Nephron progenitor cell (in vitro differentiated cells): ENCODE measurements at regions not wholly inside any gene's neighbourhood (a gene's known extent, or its start where the extent isn't known, plus 50 kb on each side); places are given as distances from the start of the nearest gene placed in this dataset.

Experiments
- DNase-seq: peaks from one replicate; pipeline ENCODE4 v3.0.0; 2021
- H3K27ac Mint-ChIP-seq: 2 replicates; pipeline ENCODE4 v1.8.0; 2021; ENCODE audit warnings: mild to moderate bottlenecking, moderate library complexity, mixed read lengths
- H3K27me3 Mint-ChIP-seq: 2 replicates; pipeline ENCODE4 v1.8.0; 2021; ENCODE audit warnings: mild to moderate bottlenecking, low read depth, mixed read lengths; ENCODE audit not compliant: poor library complexity
- H3K36me3 Mint-ChIP-seq: 2 replicates; pipeline ENCODE4 v1.8.0; 2021; ENCODE audit warnings: low read depth, mixed read lengths
- H3K4me1 Mint-ChIP-seq: 2 replicates; pipeline ENCODE4 v1.8.0; 2021; ENCODE audit warnings: mixed read lengths
- H3K4me3 Mint-ChIP-seq: 2 replicates; pipeline ENCODE4 v1.8.0; 2021; ENCODE audit warnings: mild to moderate bottlenecking, moderate library complexity, mixed read lengths
- H3K9me3 Mint-ChIP-seq: 2 replicates; pipeline ENCODE4 v1.8.0; 2021; ENCODE audit warnings: mild to moderate bottlenecking, moderate library complexity, mixed read lengths
- CTCF ChIP-seq: fragments of 200-600 bp; sonication (generic); IDR thresholded peaks from 2 replicates; pipeline ENCODE4 v1.5.0; 2021; ENCODE audit warnings: antibody characterized with exemption

GRCh38 chr2:204122425-204122824 lies 185.9 kb downstream of the ICOS start:
- H3K4me1 Mint-ChIP-seq = no peaks in the 10 kb centered on the region
- no peaks in the 10 kb centered on the region for H3K9me3 Mint-ChIP-seq
- DNase-seq = no peak
- H3K4me3 Mint-ChIP-seq = no peak overlapping the region
- H3K27me3 Mint-ChIP-seq = no peaks in the 10 kb centered on the region
- no peak overlapping the region for H3K27ac Mint-ChIP-seq
- no peak for TF ChIP-seq CTCF
- no peaks in the 10 kb centered on the region for H3K36me3 Mint-ChIP-seq

- Mint-ChIP-seq H3K9me3 (no peaks in the 10 kb centered on the region), H3K27ac (no peak overlapping the region), H3K4me3 (no peak overlapping the region), H3K27me3 (no peaks in the 10 kb centered on the region), H3K4me1 (no peaks in the 10 kb centered on the region), H3K36me3 (no peaks in the 10 kb centered on the region)
- no peak for TF ChIP-seq CTCF
- no peak for DNase-seq
Observed at GRCh38 chr2:204124140-204124750, 187.7 kb downstream of the ICOS start.

- Mint-ChIP-seq H3K4me3 (no peak overlapping the region), H3K27me3 (peaks cover 5% of the 10 kb centered on the region), H3K9me3 (no peaks in the 10 kb centered on the region), H3K36me3 (no peaks in the 10 kb centered on the region), H3K4me1 (no peaks in the 10 kb centered on the region), H3K27ac (no peak overlapping the region)
- no peak for DNase-seq
- TF ChIP-seq CTCF = no peak
Observed at GRCh38 chr2:204126705-204127104, 190.1 kb downstream of the ICOS start.

GRCh38 chr2:204127238-204127637 lies 190.7 kb downstream of the ICOS start:
- no peak for DNase-seq

GRCh38 chr2:204129591-204130294 lies 193.2 kb downstream of the ICOS start:
- no peak for TF ChIP-seq CTCF
- H3K4me1 Mint-ChIP-seq = no peaks in the 10 kb centered on the region
- H3K4me3 Mint-ChIP-seq = no peak overlapping the region
- peaks cover 8% of the 10 kb centered on the region for H3K27me3 Mint-ChIP-seq
- H3K36me3 Mint-ChIP-seq = no peaks in the 10 kb centered on the region
- H3K27ac Mint-ChIP-seq = no peak overlapping the region
- DNase-seq = no peak
- H3K9me3 Mint-ChIP-seq = no peaks in the 10 kb centered on the region

More at GRCh38 chr2:204127238-204127637, 190.7 kb downstream of the ICOS start:
- Mint-ChIP-seq H3K9me3 (no peaks in the 10 kb centered on the region), H3K36me3 (no peaks in the 10 kb centered on the region), H3K27me3 (peaks cover 5% of the 10 kb centered on the region), H3K4me1 (no peaks in the 10 kb centered on the region), H3K4me3 (no peak overlapping the region), H3K27ac (no peak overlapping the region)
- TF ChIP-seq CTCF = no peak

GRCh38 chr2:204131621-204132020 lies 195.1 kb downstream of the ICOS start:
- H3K4me1 Mint-ChIP-seq = no peaks in the 10 kb centered on the region
- H3K9me3 Mint-ChIP-seq = no peaks in the 10 kb centered on the region
- no peak for DNase-seq

More at GRCh38 chr2:204131621-204132020, 195.1 kb downstream of the ICOS start:
- Mint-ChIP-seq H3K36me3 (no peaks in the 10 kb centered on the region), H3K4me3 (no peak overlapping the region), H3K27me3 (peaks cover 8% of the 10 kb centered on the region), H3K27ac (no peak overlapping the region)
- no peak for TF ChIP-seq CTCF
